ENCODE measurements at regions not wholly inside any gene's neighbourhood (a gene's known extent, or its start where the extent isn't known, plus 50 kb on each side); places are given as distances from the start of the nearest gene placed in this dataset.

- H3K27me3 Mint-ChIP-seq (ENCODE audit: insufficient read depth) = no peaks in the 10 kb centered on the region
- H3K4me1 Mint-ChIP-seq = peaks cover 9% of the 10 kb centered on the region
- H3K9ac ChIP-seq (ENCODE audit: extremely low read depth, low read length, poor library complexity, severe bottlenecking) = no peak overlapping the region
- no peak overlapping the region for H3K27ac ChIP-seq (ENCODE audit: low read depth, low read length)
- H3K36me3 Mint-ChIP-seq (ENCODE audit: low read depth) = peaks cover 40% of the 10 kb centered on the region
- no peaks in the 10 kb centered on the region for H3K27me3 ChIP-seq (ENCODE audit: control insufficient read depth, insufficient read depth, low read length, poor library complexity, severe bottlenecking)
- H3K9me3 ChIP-seq (ENCODE audit: control insufficient read depth, low read length) = peaks cover 10% of the 10 kb centered on the region
- no peak for TF ChIP-seq CTCF (conservative IDR thresholded peaks at IDR 0.05)
- no peak overlapping the region for H3K4me3 Mint-ChIP-seq
- H3K27ac Mint-ChIP-seq = no peak overlapping the region
- no peaks in the 10 kb centered on the region for H3K4me1 ChIP-seq (ENCODE audit: control insufficient read depth, insufficient read depth, low read length)
- H3K4me3 ChIP-seq (ENCODE audit: low read length) = no peak overlapping the region
- 92 to 96% methylated on average over 7 to 10 of the region's 10 CpGs for WGBS, 2 experiments (ENCODE audit: insufficient coverage in 1 of 2, insufficient read length in 1 of 2)
- peaks cover 6% of the 10 kb centered on the region for H3K9me3 Mint-ChIP-seq
- no peak for DNase-seq
- H3K36me3 ChIP-seq (ENCODE audit: control insufficient read depth, insufficient read depth, low read length) = peaks cover 18% of the 10 kb centered on the region
Measured at GRCh38 chr19:46943150-46943946, 76.3 kb upstream of the NPAS1 start.

GRCh38 chr19:46944123-46944748 lies 75.4 kb upstream of the NPAS1 start:
- peaks cover 42% of the 10 kb centered on the region for H3K36me3 Mint-ChIP-seq (ENCODE audit: low read depth)
- no peaks in the 10 kb centered on the region for H3K27me3 Mint-ChIP-seq (ENCODE audit: insufficient read depth)
- 80 to 100% methylated on average over 1 to 4 of the region's 5 CpGs for WGBS, 2 experiments (ENCODE audit: insufficient coverage in 1 of 2, insufficient read length in 1 of 2)
- peaks cover 19% of the 10 kb centered on the region for H3K36me3 ChIP-seq (ENCODE audit: control insufficient read depth, insufficient read depth, low read length)
- peaks cover 9% of the 10 kb centered on the region for H3K4me1 Mint-ChIP-seq
- H3K27me3 ChIP-seq (ENCODE audit: control insufficient read depth, insufficient read depth, low read length, poor library complexity, severe bottlenecking) = no peaks in the 10 kb centered on the region
- peak overlapping the region; percentile 89 for H3K27ac ChIP-seq (ENCODE audit: low read depth, low read length)
- H3K27ac Mint-ChIP-seq = no peak overlapping the region
- H3K4me1 ChIP-seq (ENCODE audit: control insufficient read depth, insufficient read depth, low read length) = no peaks in the 10 kb centered on the region
- peaks cover 6% of the 10 kb centered on the region for H3K9me3 Mint-ChIP-seq
- H3K4me3 Mint-ChIP-seq = no peak overlapping the region
- peaks cover 10% of the 10 kb centered on the region for H3K9me3 ChIP-seq (ENCODE audit: control insufficient read depth, low read length)
- TF ChIP-seq CTCF (conservative IDR thresholded peaks at IDR 0.05) = no peak
- H3K9ac ChIP-seq (ENCODE audit: extremely low read depth, low read length, poor library complexity, severe bottlenecking) = no peak overlapping the region
- H3K4me3 ChIP-seq (ENCODE audit: low read length) = no peak overlapping the region
- DNase-seq = no peak

GRCh38 chr19:46944918-46945628 lies 74.6 kb upstream of the NPAS1 start:
- H3K9me3 Mint-ChIP-seq = peaks cover 6% of the 10 kb centered on the region
- WGBS, 2 experiments (ENCODE audit: insufficient coverage in 1 of 2, insufficient read length in 1 of 2) = 67 to 83% methylated on average over 1 to 7 of the region's 7 CpGs
- peak; percentile 84 for DNase-seq
- Histone ChIP-seq H3K4me3 (ENCODE audit: low read length) (no peak overlapping the region), H3K9me3 (ENCODE audit: control insufficient read depth, low read length) (peaks cover 10% of the 10 kb centered on the region), H3K4me1 (ENCODE audit: control insufficient read depth, insufficient read depth, low read length) (no peaks in the 10 kb centered on the region), H3K27ac (ENCODE audit: low read depth, low read length) (peak overlapping the region; percentile 89), H3K27me3 (ENCODE audit: control insufficient read depth, insufficient read depth, low read length, poor library complexity, severe bottlenecking) (no peaks in the 10 kb centered on the region), H3K9ac (ENCODE audit: extremely low read depth, low read length, poor library complexity, severe bottlenecking) (no peak overlapping the region), H3K36me3 (ENCODE audit: control insufficient read depth, insufficient read depth, low read length) (peaks cover 19% of the 10 kb centered on the region)
- H3K27me3 Mint-ChIP-seq (ENCODE audit: insufficient read depth) = no peaks in the 10 kb centered on the region
- no peak overlapping the region for H3K4me3 Mint-ChIP-seq
- H3K4me1 Mint-ChIP-seq = peaks cover 9% of the 10 kb centered on the region
- no peak overlapping the region for H3K27ac Mint-ChIP-seq
- peaks cover 43% of the 10 kb centered on the region for H3K36me3 Mint-ChIP-seq (ENCODE audit: low read depth)
- TF ChIP-seq CTCF (conservative IDR thresholded peaks at IDR 0.05) = no peak
